GM12878 (cell line): ENCODE measurements at regions not wholly inside any gene's neighbourhood (a gene's known extent, or its start where the extent isn't known, plus 50 kb on each side); places are given as distances from the start of the nearest gene placed in this dataset.

ENCODE experiments used
- CREB1 ChIP-seq: IDR thresholded peaks from 2 replicates; pipeline ENCODE4 v1.6.1; 2012; ENCODE audit warnings: low read depth, mild to moderate bottlenecking, inconsistent platforms
- CTCF ChIP-seq, 3 experiments: IDR thresholded peaks in 2 of 3; conservative IDR thresholded peaks in 1 of 3; 2 replicates each; pipeline ENCODE4 v1.5.1; 2011; ENCODE audit warnings: low read depth in 3 of 3, low read length in 3 of 3, mild to moderate bottlenecking in 3 of 3, control low read depth in 2 of 3, moderate library complexity in 2 of 3, inconsistent platforms in 1 of 3, mixed read lengths in 1 of 3; ENCODE audit not compliant: control insufficient read depth in 2 of 3, insufficient read depth in 1 of 3; ENCODE audit errors: extremely low read depth in 1 of 3
- EP300 ChIP-seq, 2 experiments: fragments of 150-350 bp in 1 of 2; IDR thresholded peaks; 2 replicates each; pipeline ENCODE4 v1.6.1; 2011 to 2012; ENCODE audit warnings: low read depth in 2 of 2, low read length in 2 of 2, borderline replicate concordance in 1 of 2, improper control_type of control experiment in 1 of 2, inconsistent platforms in 1 of 2; ENCODE audit not compliant: control insufficient read depth in 1 of 2
- EZH2 ChIP-seq: IDR thresholded peaks from 2 replicates; pipeline ENCODE4 v1.6.1; 2012; ENCODE audit warnings: low read depth, mild to moderate bottlenecking, control low read depth, inconsistent platforms, low read length, borderline replicate concordance; ENCODE audit not compliant: control insufficient read depth
- NFYB ChIP-seq: IDR thresholded peaks from 2 replicates; pipeline ENCODE4 v1.6.1; 2011; ENCODE audit warnings: low read depth, mild to moderate bottlenecking, low read length, improper control_type of control experiment, moderate library complexity; ENCODE audit not compliant: insufficient read depth
- POLR2A ChIP-seq: IDR thresholded peaks from 2 replicates; pipeline ENCODE4 v1.6.1; 2011; ENCODE audit warnings: low read depth, mild to moderate bottlenecking, low read length
- POLR2AphosphoS5 ChIP-seq: IDR thresholded peaks from 2 replicates; pipeline ENCODE4 v1.6.1; 2011; ENCODE audit warnings: mild to moderate bottlenecking, low read length, inconsistent platforms
- RCOR1 ChIP-seq: conservative IDR thresholded peaks from 2 replicates; pipeline ENCODE4 v1.6.1; 2012; ENCODE audit warnings: low read depth, low read length, improper control_type of control experiment
- RELA ChIP-seq: fragments of 450-650 bp; IDR thresholded peaks from 2 replicates; pipeline ENCODE4 v1.8.0; 2014; ENCODE audit warnings: borderline replicate concordance; ENCODE audit not compliant: partially characterized antibody
- RFX5 ChIP-seq: IDR thresholded peaks from 2 replicates; pipeline ENCODE4 v1.6.1; 2011; ENCODE audit warnings: low read depth, low read length, improper control_type of control experiment
- SMC3 ChIP-seq: IDR thresholded peaks from 2 replicates; pipeline ENCODE4 v1.6.1; 2011; ENCODE audit warnings: low read length, improper control_type of control experiment, borderline replicate concordance
- YY1 ChIP-seq: IDR thresholded peaks from 2 replicates; pipeline ENCODE4 v1.6.1; 2011; ENCODE audit warnings: low read depth, mild to moderate bottlenecking, low read length

GRCh38 chr14:71331403-71331802 lies 424.1 kb downstream of the PCNX1 start:
- TF ChIP-seq POLR2AphosphoS5 = no peak
- TF ChIP-seq YY1 = no peak
- TF ChIP-seq RFX5 = no peak
- no peak for TF ChIP-seq RCOR1
- no peak for TF ChIP-seq NFYB
- no peak for TF ChIP-seq CREB1
- no peak for TF ChIP-seq EP300 (IDR thresholded peaks at IDR 0.05; ENCODE audit: borderline replicate concordance in 1 of 2, control insufficient read depth in 1 of 2, low read depth in 2 of 2, low read length in 2 of 2)
- no peak for TF ChIP-seq POLR2A
- no peak for TF ChIP-seq CTCF (IDR thresholded peaks at IDR 0.05 in 2 of 3, conservative IDR thresholded peaks at IDR 0.05 in 1 of 3; ENCODE audit: control insufficient read depth in 2 of 3, extremely low read depth in 1 of 3, insufficient read depth in 1 of 3, low read depth in 3 of 3, low read length in 3 of 3)
- no peak for TF ChIP-seq SMC3
- TF ChIP-seq EZH2 = no peak
- no peak for TF ChIP-seq RELA
